ENCODE measurements at regions not wholly inside any gene's neighbourhood (a gene's known extent, or its start where the extent isn't known, plus 50 kb on each side); places are given as distances from the start of the nearest gene placed in this dataset.

DNA sequence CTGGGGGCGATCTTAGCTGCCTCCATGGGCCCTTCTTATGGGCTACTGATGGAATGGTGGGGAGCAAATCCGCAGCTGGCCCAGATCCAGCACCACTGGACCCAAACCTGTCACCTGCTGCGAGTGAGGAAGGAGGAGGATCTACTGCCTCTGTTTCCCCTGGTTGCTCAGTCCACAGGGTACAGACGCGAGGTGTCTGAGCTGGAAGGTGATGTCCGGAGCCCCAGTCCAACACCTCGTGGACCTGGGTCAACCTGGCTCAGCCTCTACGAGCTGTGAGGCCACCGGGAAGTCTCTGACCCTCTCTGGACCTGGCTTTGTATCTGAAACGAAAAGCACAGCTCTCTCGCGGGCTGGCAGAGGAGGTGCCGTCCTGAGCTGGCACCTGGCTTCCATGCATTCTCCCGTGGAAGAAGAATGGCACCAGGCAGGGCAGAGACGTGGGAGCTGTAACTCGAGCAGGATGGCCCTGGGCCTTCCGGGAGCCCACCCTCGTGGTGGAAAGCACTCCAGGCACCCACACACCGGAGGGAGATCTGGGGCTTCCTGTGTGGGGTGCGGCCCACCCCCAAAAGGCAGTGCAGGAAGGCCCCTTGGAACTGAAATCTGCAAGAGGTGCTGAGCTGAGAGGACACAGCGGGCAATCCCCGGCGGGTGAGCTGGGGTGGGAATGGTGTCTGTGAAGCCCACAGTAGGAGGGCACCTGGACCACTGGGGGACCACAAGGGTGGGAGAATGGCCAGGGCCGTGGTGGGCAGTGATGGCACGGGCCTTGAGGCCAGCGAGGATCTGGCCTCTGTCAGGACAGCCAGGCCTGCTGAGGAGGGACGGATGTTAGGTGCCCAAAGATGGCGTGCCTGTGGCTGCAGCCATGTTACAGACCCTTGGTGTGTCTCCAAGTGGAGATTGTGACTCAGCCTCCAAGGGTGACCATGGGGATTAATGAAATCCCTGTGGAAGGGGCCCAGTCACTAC is 133.4 kb downstream of the OLFM1 start:
- DNase-seq (ENCODE audit: low read depth): no peak

- DNase-seq (ENCODE audit: low read depth): no peak
Measured at GRCh38 chr9:135221576-135221950, 134.1 kb downstream of the OLFM1 start.

DNA sequence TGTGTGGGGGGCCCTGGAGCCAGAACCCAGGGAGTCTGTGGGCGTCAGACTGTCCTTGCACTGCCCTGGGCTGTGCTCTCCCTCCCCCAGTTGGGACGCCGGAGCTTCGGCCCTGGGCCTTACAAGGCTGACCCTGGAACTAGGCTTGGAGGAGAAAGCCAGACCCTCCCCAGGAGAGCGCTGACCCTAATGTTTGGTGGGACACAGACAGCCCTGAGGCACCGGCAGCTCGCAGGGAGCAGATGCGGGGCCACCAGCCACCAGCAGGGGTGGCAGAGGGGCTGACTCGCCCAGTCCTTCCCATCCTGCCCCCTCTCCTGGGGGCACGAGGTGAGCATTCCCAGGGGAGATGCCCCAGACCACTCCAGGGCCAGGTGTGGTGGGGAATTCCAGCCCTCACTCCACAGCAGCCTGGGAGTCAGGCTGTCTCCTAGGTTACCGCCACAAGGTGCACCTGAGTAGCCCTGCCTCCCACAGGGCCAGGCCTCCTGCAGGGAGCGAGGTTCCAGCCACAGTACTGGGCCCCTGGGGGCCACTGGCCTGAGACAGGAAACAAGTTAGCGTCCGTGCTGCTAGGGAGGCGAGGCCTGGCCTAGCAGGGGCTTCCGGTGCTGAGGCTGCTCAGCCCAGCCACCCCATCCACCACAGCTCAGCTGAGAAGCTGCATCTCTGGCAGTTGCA is 134.6 kb downstream of the OLFM1 start:
- DNase-seq (ENCODE audit: low read depth): no peak

DNA sequence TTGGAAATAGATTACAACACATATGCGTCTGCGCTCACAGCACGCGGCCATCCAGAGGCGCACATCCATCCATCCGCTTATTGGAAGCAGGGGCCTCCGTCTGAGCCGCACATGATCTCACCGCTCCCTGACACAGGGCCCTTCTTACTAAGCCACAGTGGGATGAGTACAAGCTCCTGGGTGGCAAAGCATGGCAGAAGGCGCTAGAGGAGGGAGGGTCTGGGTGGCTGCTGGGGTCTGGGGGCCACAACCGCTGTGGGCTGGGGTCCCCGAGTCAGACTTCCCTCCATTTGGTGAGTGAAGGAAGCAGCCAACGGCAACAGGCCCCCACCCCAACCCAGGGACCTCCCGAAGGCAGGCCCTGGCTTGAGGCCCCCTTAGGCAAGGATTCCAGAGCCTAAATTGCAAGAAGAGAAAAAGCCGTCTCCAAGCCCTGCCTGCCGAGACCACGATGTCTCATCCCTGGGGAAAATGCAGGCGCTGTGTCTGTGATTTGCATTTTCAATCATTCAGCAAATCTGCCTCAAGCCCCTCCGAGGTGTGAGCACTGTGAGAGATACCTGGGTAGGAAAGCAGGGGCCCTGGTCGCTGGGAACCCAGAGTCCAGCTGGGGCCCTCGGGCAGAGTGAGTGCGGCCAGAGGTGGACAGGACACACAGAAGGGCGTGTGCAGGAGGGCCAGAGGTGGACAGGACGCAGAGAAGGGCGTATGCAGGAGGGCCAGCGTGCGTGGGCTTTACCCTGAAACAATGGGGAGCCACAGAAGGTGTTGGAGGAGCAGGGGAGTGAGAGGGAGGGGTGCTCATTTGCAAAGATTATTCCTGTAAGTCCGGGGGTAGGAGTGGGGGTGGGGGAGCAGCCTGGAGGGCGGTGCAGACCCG is 135.7 kb downstream of the OLFM1 start:
- DNase-seq (ENCODE audit: low read depth): no peak

- DNase-seq (ENCODE audit: low read depth): no peak
Measured at GRCh38 chr9:135223831-135224230, 136.4 kb downstream of the OLFM1 start.

DNA sequence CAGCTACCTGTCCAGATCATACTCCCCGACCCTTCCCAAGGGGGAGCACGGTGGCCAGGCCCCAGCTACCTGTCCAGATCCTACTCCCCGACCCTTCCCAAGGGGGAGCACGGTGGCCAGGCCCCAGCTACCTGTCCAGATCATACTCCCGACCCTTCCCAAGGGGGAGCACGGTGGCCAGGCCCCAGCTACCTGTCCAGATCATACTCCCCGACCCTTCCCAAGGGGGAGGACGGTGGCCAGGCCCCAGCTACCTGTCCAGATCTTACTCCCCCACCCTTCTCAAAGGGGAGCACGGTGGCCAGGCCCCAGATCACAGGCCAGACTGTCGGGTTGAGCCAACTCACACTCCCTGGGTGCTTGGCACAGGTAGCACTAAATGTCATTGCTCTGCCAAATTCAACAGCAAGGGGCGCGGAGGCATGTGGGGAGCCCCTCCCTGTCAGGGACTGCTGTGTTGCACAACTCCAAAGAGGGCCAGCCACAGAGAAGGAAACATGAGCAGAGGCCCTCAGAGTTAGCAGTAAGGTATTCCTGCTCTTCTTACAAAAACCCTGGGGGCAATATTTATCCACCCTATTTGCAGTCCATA is 136.9 kb downstream of the OLFM1 start:
- DNase-seq (ENCODE audit: low read depth): no peak

GRCh38 chr9:135224921-135225541 is 137.6 kb downstream of the OLFM1 start:
- DNase-seq (ENCODE audit: low read depth): no peak

- DNase-seq (ENCODE audit: low read depth): no peak
Measured at GRCh38 chr9:135225619-135226228, 138.3 kb downstream of the OLFM1 start.

DNA sequence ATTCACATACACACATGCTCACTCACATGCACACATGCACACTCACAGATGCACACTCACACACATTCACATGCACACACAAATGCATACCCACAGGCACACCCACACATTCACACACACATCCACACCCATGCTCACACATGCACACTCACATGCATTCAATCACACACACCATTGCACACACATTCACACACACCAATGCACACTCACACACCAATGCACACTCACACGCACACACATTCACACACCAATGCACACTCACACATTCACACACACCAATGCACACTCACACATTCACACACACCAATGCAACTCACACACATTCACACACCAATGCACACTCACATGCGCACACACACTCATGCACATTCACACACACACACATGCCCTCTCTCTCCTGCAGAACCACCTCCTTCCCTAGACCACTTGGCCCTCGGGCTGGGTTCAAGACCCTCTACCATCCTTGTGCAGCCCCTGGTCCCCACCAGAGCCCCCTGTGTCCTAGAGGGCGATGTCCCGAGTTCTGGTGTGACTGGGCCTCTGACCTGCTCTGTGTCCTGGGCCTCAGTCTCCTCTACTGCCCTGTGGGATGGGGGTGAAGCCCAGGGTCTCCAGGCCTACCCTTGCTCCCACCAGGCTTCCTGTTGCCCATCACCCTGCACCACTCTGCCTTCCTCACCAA is 139.0 kb downstream of the OLFM1 start:
- DNase-seq (ENCODE audit: low read depth): no peak

GRCh38 chr9:135227641-135228251 is 140.3 kb downstream of the OLFM1 start:
- no peak for DNase-seq (ENCODE audit: low read depth)

DNA sequence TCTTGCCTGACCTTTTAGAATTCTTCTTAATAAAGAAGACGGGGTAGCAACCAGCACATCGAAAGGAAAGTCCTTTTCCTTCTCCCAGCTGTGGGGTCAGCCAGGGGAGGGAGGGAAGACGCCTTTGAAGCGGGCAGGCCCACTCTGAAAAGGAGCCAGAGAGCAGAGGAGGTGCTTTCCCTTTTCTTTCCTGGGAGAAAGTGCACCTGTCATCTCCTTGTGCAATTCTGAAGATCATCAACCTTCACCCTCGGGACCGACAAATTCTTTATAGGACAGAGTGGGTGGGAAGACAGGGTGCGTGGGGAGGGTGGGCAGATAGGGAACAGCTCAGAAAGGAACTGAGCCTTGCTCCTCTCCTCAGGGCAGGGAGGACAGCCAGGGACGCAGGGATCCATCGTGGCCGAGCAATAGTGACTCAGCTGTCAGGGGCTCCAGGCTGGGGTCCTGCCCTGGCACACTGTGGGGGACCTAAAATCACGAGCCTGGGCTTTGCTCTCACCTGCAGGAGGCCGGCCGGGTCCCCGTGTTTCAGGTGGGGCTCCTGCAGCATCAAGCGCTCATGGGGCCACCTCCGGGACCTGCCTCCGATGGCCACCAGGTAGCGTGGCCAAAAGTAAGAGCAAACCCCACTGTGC is 141.0 kb downstream of the OLFM1 start:
- DNase-seq (ENCODE audit: low read depth): no peak

DNA sequence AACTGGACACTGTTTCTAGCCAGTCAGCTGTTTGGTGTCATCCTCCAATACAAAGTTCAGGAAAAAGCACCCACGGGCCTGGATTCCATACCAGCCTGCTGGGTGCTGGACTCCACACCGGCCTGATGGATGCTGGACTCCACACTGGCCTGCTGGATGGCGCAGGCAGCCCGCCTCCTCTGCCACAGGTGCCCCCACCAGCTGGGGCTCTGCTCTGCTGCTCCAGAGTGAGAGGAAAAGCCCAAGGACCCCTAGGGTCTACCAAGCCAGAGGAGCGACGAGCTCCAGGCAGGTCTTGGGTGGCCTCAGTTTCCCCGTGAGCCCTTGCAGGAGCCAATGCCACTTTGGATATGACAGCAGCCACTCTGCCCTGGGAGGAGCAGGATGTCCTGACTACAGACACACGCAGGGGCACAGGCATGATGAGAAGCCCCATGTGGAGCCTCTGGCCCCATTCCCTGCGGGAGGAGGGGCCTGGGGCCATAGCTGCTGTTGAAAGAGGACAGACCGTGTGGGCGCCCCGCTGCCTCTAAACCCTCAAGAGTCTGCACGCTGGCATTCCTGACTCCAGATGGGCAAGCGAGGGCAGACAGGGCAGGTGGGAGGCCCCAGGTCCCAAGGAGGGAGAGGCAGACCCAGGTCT is 141.6 kb downstream of the OLFM1 start:
- DNase-seq (ENCODE audit: low read depth): no peak

DNA sequence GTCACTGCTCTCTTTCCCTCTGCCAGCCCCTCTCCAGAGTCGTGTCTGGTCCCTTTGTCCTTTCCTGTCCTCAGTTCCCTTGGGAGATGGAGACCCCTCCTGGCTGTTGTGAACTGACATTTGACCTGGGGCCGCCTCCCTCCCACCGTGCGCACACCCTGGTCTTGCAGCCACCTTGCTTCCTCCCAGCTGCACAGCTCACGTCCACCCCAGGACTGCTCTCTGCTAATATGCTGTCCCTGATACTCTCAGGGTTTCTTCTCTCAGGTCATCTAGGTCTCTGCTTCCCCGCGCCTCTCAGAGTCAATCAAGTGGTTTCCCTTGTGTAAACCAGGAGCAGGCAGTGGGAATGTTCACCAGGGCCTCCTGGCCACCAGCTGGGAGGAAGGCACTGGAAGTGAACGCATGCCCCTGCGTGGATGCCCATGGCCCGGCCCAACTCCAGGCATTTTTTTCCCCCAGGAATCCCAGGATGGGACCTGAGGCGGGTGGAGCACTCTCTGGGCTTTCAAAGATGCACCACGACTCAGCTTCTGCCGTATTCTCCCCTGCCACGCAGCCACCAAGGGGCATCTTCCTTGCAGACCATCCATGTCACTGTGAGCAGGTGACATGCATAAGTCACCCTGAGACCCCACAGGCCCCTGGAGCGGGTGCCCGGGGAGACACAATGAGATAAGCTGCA is 142.4 kb downstream of the OLFM1 start:
- no peak for DNase-seq (ENCODE audit: low read depth)

GRCh38 chr9:135230386-135230765 is 142.9 kb downstream of the OLFM1 start:
- DNase-seq (ENCODE audit: low read depth): no peak

DNA sequence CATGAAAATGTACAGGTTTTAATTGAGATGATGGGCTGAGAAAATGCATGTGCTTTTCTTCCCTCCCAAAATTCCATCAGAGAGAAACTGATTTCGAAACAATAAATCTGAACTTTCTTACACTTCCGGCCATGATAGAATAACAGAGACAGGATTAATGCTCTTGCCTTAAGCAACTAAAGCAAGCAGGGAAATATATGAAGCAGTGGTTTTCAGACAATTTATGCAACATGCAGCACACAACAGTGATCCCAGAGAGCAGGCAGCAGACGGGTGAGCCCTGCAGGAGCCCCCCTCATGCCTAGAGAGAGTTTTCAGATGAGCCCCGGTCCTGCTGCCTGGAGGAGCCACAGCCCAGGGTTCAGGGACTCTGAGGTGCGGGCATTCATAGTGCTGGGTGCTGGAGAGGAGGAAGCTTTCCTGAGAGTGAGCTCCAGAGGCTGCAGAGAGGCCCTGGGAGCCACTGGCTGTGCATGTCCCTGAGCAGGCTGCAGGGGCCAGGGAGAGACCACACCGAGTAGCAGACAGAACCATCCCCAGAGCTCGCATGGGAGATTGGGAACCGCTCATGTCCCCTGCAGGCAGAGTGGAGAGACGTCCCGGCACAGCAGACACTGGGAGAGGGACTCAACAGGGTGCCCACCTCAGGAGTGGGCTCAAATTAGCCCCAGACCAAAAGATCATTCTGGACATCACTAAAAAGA is 143.5 kb downstream of the OLFM1 start:
- DNase-seq (ENCODE audit: low read depth): no peak

DNA sequence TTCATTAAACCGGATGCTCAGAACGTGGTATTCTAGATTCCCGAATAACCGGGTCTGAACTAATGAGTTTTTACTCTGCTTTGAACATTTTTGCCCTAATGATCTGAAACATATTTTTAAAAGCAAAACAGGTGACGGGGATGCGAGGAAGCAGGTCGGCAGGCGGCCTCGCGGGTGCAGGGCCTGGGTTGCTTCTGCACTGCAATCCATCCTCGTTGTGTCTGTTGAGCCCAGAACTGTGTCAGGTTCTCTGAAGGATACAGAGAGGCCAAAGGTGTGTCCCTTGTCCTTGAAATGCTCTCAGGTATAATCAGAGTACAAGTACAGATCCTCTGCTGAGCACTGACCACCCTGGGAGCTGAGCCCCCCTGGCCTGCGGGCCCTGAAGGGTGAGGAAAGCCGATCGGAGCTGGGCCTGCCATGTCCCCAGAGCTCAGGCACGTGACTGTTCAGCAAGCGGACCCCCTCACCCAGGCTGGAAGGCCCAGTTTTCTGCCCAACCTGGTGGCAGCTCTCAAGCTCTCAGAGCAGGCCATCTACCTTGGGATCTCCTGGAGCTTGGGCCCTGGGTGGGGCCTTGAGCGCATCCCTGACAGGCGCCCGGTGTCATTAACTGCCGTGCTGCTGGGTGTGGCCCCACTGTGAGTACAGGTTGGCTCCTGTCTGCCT is 151.8 kb downstream of the OLFM1 start:
- DNase-seq (ENCODE audit: low read depth): no peak

DNA sequence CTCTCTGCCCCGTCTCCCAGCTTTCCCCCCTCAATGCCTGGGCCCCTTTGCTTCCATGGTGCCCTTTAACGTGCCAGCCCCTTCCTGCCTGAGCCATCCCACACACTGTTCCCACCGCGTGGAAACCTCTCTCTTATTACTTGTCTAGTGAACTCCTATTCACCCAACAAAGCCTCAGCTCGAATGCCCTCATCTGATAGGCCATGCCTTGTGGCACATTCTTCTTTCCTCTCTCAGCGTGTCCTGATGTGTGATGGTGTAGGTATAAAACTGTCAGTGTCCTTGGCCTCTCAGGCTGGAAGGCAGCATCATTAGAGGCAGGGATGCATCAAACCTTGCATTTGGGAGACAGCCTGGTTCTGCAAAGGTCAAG is 152.3 kb downstream of the OLFM1 start:
- no peak for DNase-seq (ENCODE audit: low read depth)

Measured in activated T-helper 9 cell treated with anti-CD3 and anti-CD28 coated beads, Interleukin-2, amount 50 U/mL, for 16 hours (primary cell).